ENCODE measurements at regions not wholly inside any gene's neighbourhood (a gene's known extent, or its start where the extent isn't known, plus 50 kb on each side); places are given as distances from the start of the nearest gene placed in this dataset.

- no peak for DNase-seq (ENCODE audit: low read depth in 2 of 2)
These were observed 659.7 kb upstream of the IGFBP3 start for GRCh38 chr7:46580766-46581165.

GRCh38 chr7:46577394-46577793 is 656.3 kb upstream of the IGFBP3 start:
- no peak for DNase-seq (ENCODE audit: low read depth in 2 of 2)

GRCh38 chr7:46576950-46577349 is 655.9 kb upstream of the IGFBP3 start:
- no peak for DNase-seq (ENCODE audit: low read depth in 2 of 2)

- DNase-seq (ENCODE audit: low read depth in 2 of 2): no peak
These were observed 651.6 kb upstream of the IGFBP3 start for GRCh38 chr7:46572691-46573090.

- DNase-seq (ENCODE audit: low read depth in 2 of 2): no peak
These were observed 650.9 kb upstream of the IGFBP3 start for GRCh38 chr7:46571996-46572395.

- no peak for DNase-seq (ENCODE audit: low read depth in 2 of 2)
These were observed 648.0 kb upstream of the IGFBP3 start for GRCh38 chr7:46569133-46569465.

- no peak for DNase-seq (ENCODE audit: low read depth in 2 of 2)
These were observed 647.5 kb upstream of the IGFBP3 start for GRCh38 chr7:46568420-46569132.

- no peak for DNase-seq (ENCODE audit: low read depth in 2 of 2)
These were observed 646.8 kb upstream of the IGFBP3 start for GRCh38 chr7:46567858-46568257.

GRCh38 chr7:46566097-46566774 is 645.2 kb upstream of the IGFBP3 start:
- no peak for DNase-seq (ENCODE audit: low read depth in 2 of 2)

- DNase-seq (ENCODE audit: low read depth in 2 of 2): no peak
These were observed 644.4 kb upstream of the IGFBP3 start for GRCh38 chr7:46565253-46566096.

- DNase-seq (ENCODE audit: low read depth in 2 of 2): no peak
These were observed 638.2 kb upstream of the IGFBP3 start for GRCh38 chr7:46559194-46559832.

GRCh38 chr7:46558482-46559193 is 637.6 kb upstream of the IGFBP3 start:
- DNase-seq (ENCODE audit: low read depth in 2 of 2): no peak

GRCh38 chr7:46557781-46558180 is 636.7 kb upstream of the IGFBP3 start:
- no peak for DNase-seq (ENCODE audit: low read depth in 2 of 2)

GRCh38 chr7:46557295-46557711 is 636.2 kb upstream of the IGFBP3 start:
- DNase-seq (ENCODE audit: low read depth in 2 of 2): no peak

- DNase-seq (ENCODE audit: low read depth in 2 of 2): no peak
These were observed 633.8 kb upstream of the IGFBP3 start for GRCh38 chr7:46554688-46555422.

GRCh38 chr7:46551603-46552002 is 630.5 kb upstream of the IGFBP3 start:
- DNase-seq (ENCODE audit: low read depth in 2 of 2): no peak

GRCh38 chr7:46550864-46551263 is 629.8 kb upstream of the IGFBP3 start:
- no peak for DNase-seq (ENCODE audit: low read depth in 2 of 2)

GRCh38 chr7:46549892-46550639 is 629.0 kb upstream of the IGFBP3 start:
- no peak for DNase-seq (ENCODE audit: low read depth in 2 of 2)

- no peak for DNase-seq (ENCODE audit: low read depth in 2 of 2)
These were observed 628.3 kb upstream of the IGFBP3 start for GRCh38 chr7:46549347-46549746.

GRCh38 chr7:46547044-46547443 is 626.0 kb upstream of the IGFBP3 start:
- DNase-seq (ENCODE audit: low read depth in 2 of 2): no peak

Measured in stimulated activated CD8-positive, alpha-beta memory T cell treated with anti-CD3 and anti-CD28 coated beads, Interleukin-15, amount 100 ng/mL, for 48 hours (primary cell).